CD4-positive, CD25-positive, alpha-beta regulatory T cell (primary cell): ENCODE measurements at regions not wholly inside any gene's neighbourhood (a gene's known extent, or its start where the extent isn't known, plus 50 kb on each side); places are given as distances from the start of the nearest gene placed in this dataset.

ENCODE experiments used
- ATAC-seq, 2 donors: fragments of 150-1000 bp; cut with Tn5 transposase; one replicate each; pipeline ENCODE4 v1.10.0; 2021; ENCODE audit warnings: low read depth in 2 of 2, moderate number of reproducible peaks in 2 of 2, moderate library complexity in 1 of 2
- DNase-seq, 3 donors: peaks; one replicate each; pipeline versions ENCODE4 v3.0.0 to v3.0.0-alpha.2; 2012 to 2022; ENCODE audit warnings: mixed read lengths in 1 of 3
- H3K27ac ChIP-seq: one replicate; pipeline ENCODE4 v1.7.0; 2013; ENCODE audit warnings: mild to moderate bottlenecking, low read length; ENCODE audit not compliant: insufficient read depth, poor library complexity, severe bottlenecking
- H3K27me3 ChIP-seq: one replicate; pipeline ENCODE4 v1.7.0; 2013; ENCODE audit warnings: low read length; ENCODE audit not compliant: control insufficient read depth, insufficient read depth
- H3K36me3 ChIP-seq: one replicate; pipeline ENCODE4 v1.7.0; 2013; ENCODE audit warnings: mild to moderate bottlenecking, low read length, moderate library complexity; ENCODE audit not compliant: control insufficient read depth, insufficient read depth
- H3K4me1 ChIP-seq: 2 replicates; pipeline ENCODE4 v1.7.0; 2013; ENCODE audit warnings: mild to moderate bottlenecking, low read length; ENCODE audit not compliant: insufficient read depth, control insufficient read depth, poor library complexity, severe bottlenecking
- H3K4me3 ChIP-seq: one replicate; pipeline ENCODE4 v1.7.0; 2013; ENCODE audit warnings: low read depth, mild to moderate bottlenecking, low read length, moderate library complexity
- H3K9me3 ChIP-seq, 2 experiments: 1 replicate in 1 of 2; 2 replicates in 1 of 2; pipeline ENCODE4 v1.7.0; 2013; ENCODE audit warnings: low read length in 2 of 2, mild to moderate bottlenecking in 1 of 2, moderate library complexity in 1 of 2; ENCODE audit not compliant: control insufficient read depth in 2 of 2
- H3K27ac Mint-ChIP-seq, 3 donors: one replicate each; pipeline ENCODE4 v1.8.0; 2020 to 2022; ENCODE audit warnings: mild to moderate bottlenecking in 3 of 3, mixed read lengths in 3 of 3, moderate library complexity in 2 of 3
- H3K27me3 Mint-ChIP-seq: one replicate; pipeline ENCODE4 v1.8.0; 2022; ENCODE audit warnings: mild to moderate bottlenecking, mixed read lengths
- H3K36me3 Mint-ChIP-seq: one replicate; pipeline ENCODE4 v1.8.0; 2020; ENCODE audit warnings: mixed read lengths
- H3K4me1 Mint-ChIP-seq, 4 donors: one replicate each; pipeline ENCODE4 v1.8.0; 2020 to 2022; ENCODE audit warnings: mixed read lengths in 4 of 4, mild to moderate bottlenecking in 1 of 4
- H3K4me3 Mint-ChIP-seq, 4 donors: one replicate each; pipeline ENCODE4 v1.8.0; 2020 to 2022; ENCODE audit warnings: mild to moderate bottlenecking in 4 of 4, mixed read lengths in 4 of 4, moderate library complexity in 3 of 4
- H3K9me3 Mint-ChIP-seq, 7 donors: one replicate each; pipeline ENCODE4 v1.8.0; 2020 to 2022; ENCODE audit warnings: mixed read lengths in 7 of 7, mild to moderate bottlenecking in 3 of 7, moderate library complexity in 2 of 7

GRCh38 chr9:89674667-89675057 lies 69.8 kb downstream of the GADD45G start:
- Mint-ChIP-seq H3K27me3 (peaks cover 4% of the 10 kb centered on the region), H3K27ac (no peak overlapping the region), H3K4me3 (no peak overlapping the region), H3K9me3 (peaks cover 0 to 1% (median 0%) of the 10 kb centered on the region in 7 donors), H3K36me3 (no peaks in the 10 kb centered on the region), H3K4me1 (no peaks in the 10 kb centered on the region)
- Histone ChIP-seq H3K36me3 (no peaks in the 10 kb centered on the region), H3K9me3 (no peaks in the 10 kb centered on the region), H3K4me1 (no peaks in the 10 kb centered on the region), H3K4me3 (no peak overlapping the region), H3K27ac (no peak overlapping the region), H3K27me3 (no peaks in the 10 kb centered on the region)
- ATAC-seq (no peak), DNase-seq (no peak)

- Histone ChIP-seq H3K36me3 (no peaks in the 10 kb centered on the region), H3K27ac (no peak overlapping the region), H3K27me3 (no peaks in the 10 kb centered on the region), H3K4me3 (no peak overlapping the region), H3K9me3 (no peaks in the 10 kb centered on the region), H3K4me1 (no peaks in the 10 kb centered on the region)
- Mint-ChIP-seq H3K4me1 (no peaks in the 10 kb centered on the region), H3K4me3 (no peak overlapping the region), H3K36me3 (no peaks in the 10 kb centered on the region), H3K27me3 (peaks cover 3% of the 10 kb centered on the region), H3K27ac (no peak overlapping the region), H3K9me3 (peaks cover 0 to 1% (median 0%) of the 10 kb centered on the region in 7 donors)
- DNase-seq (no peak), ATAC-seq (no peak)
These were observed 70.4 kb downstream of the GADD45G start for GRCh38 chr9:89675058-89675742.

- Mint-ChIP-seq H3K4me1 (no peaks in the 10 kb centered on the region), H3K27me3 (no peaks in the 10 kb centered on the region), H3K9me3 (peaks cover 0 to under 1% (median 0%) of the 10 kb centered on the region in 7 donors), H3K36me3 (no peaks in the 10 kb centered on the region), H3K4me3 (no peak overlapping the region), H3K27ac (no peak overlapping the region)
- Histone ChIP-seq H3K27ac (no peak overlapping the region), H3K9me3 (no peaks in the 10 kb centered on the region), H3K4me3 (no peak overlapping the region), H3K36me3 (no peaks in the 10 kb centered on the region), H3K4me1 (no peaks in the 10 kb centered on the region), H3K27me3 (no peaks in the 10 kb centered on the region)
- DNase-seq (no peak), ATAC-seq (no peak)
These were observed 71.5 kb downstream of the GADD45G start for GRCh38 chr9:89676281-89676680.

GRCh38 chr9:89677702-89678395 lies 73.0 kb downstream of the GADD45G start:
- Mint-ChIP-seq H3K36me3 (no peaks in the 10 kb centered on the region), H3K27ac (no peak overlapping the region), H3K4me3 (no peak overlapping the region), H3K9me3 (no peaks in the 10 kb centered on the region), H3K27me3 (no peaks in the 10 kb centered on the region), H3K4me1 (no peaks in the 10 kb centered on the region)
- Histone ChIP-seq H3K4me3 (no peak overlapping the region), H3K27ac (no peak overlapping the region), H3K9me3 (no peaks in the 10 kb centered on the region), H3K4me1 (no peaks in the 10 kb centered on the region), H3K27me3 (no peaks in the 10 kb centered on the region), H3K36me3 (no peaks in the 10 kb centered on the region)
- no peak for ATAC-seq
- no peak for DNase-seq

- Mint-ChIP-seq H3K36me3 (no peaks in the 10 kb centered on the region), H3K9me3 (no peaks in the 10 kb centered on the region), H3K4me1 (no peaks in the 10 kb centered on the region), H3K27me3 (no peaks in the 10 kb centered on the region), H3K4me3 (no peak overlapping the region), H3K27ac (peak overlapping the region in 1 of 3 donors; percentile 20)
- no peaks in the 10 kb centered on the region for H3K9me3 ChIP-seq
- H3K4me3 ChIP-seq = no peak overlapping the region
- H3K27ac ChIP-seq = no peak overlapping the region
- H3K4me1 ChIP-seq = no peaks in the 10 kb centered on the region
- ATAC-seq (no peak), DNase-seq (no peak)
- no peaks in the 10 kb centered on the region for H3K36me3 ChIP-seq
- no peaks in the 10 kb centered on the region for H3K27me3 ChIP-seq
These were observed 73.7 kb downstream of the GADD45G start for GRCh38 chr9:89678396-89679015.

- no peaks in the 10 kb centered on the region for H3K27me3 ChIP-seq
- Mint-ChIP-seq H3K27me3 (no peaks in the 10 kb centered on the region), H3K4me3 (no peak overlapping the region), H3K9me3 (no peaks in the 10 kb centered on the region), H3K27ac (peak overlapping the region in 1 of 3 donors; percentile 20), H3K4me1 (no peaks in the 10 kb centered on the region), H3K36me3 (no peaks in the 10 kb centered on the region)
- no peak overlapping the region for H3K4me3 ChIP-seq
- H3K36me3 ChIP-seq = no peaks in the 10 kb centered on the region
- DNase-seq (no peak), ATAC-seq (no peak)
- H3K9me3 ChIP-seq = no peaks in the 10 kb centered on the region
- H3K27ac ChIP-seq = no peak overlapping the region
- H3K4me1 ChIP-seq = no peaks in the 10 kb centered on the region
These were observed 74.2 kb downstream of the GADD45G start for GRCh38 chr9:89679016-89679415.

- H3K4me3 ChIP-seq = no peak overlapping the region
- DNase-seq = no peak
- H3K4me1 Mint-ChIP-seq = no peaks in the 10 kb centered on the region
- no peak overlapping the region for H3K4me3 Mint-ChIP-seq
- no peaks in the 10 kb centered on the region for H3K36me3 ChIP-seq
- H3K4me1 ChIP-seq = no peaks in the 10 kb centered on the region
- H3K9me3 Mint-ChIP-seq = no peaks in the 10 kb centered on the region
- H3K36me3 Mint-ChIP-seq = no peaks in the 10 kb centered on the region
- no peak overlapping the region for H3K27ac ChIP-seq
- H3K27me3 Mint-ChIP-seq = no peaks in the 10 kb centered on the region
- no peak for ATAC-seq
- no peak overlapping the region for H3K27ac Mint-ChIP-seq
- no peaks in the 10 kb centered on the region for H3K9me3 ChIP-seq
- H3K27me3 ChIP-seq = no peaks in the 10 kb centered on the region
These were observed 74.8 kb downstream of the GADD45G start for GRCh38 chr9:89679581-89679980.
